ENCODE measurements at regions not wholly inside any gene's neighbourhood (a gene's known extent, or its start where the extent isn't known, plus 50 kb on each side); places are given as distances from the start of the nearest gene placed in this dataset.

GRCh38 chr18:10225300-10225699 lies 229.1 kb upstream of the APCDD1 start:
- no peak for DNase-seq
- in situ Hi-C loops (cut with HindIII; ENCODE audit: low pct_ligation_motif_present, low pct_unique_long_range_greater_than_20kb, low sequenced_read_pairs), result no loop called here

GRCh38 chr18:10226971-10227370 lies 227.5 kb upstream of the APCDD1 start:
- no peak for DNase-seq
- in situ Hi-C loops (cut with HindIII; ENCODE audit: low pct_ligation_motif_present, low pct_unique_long_range_greater_than_20kb, low sequenced_read_pairs), result no loop called here

GRCh38 chr18:10228326-10228725 lies 226.1 kb upstream of the APCDD1 start:
- no peak for DNase-seq
- in situ Hi-C loops (cut with HindIII; ENCODE audit: low pct_ligation_motif_present, low pct_unique_long_range_greater_than_20kb, low sequenced_read_pairs), result no loop called here

- in situ Hi-C loops (cut with HindIII; ENCODE audit: low pct_ligation_motif_present, low pct_unique_long_range_greater_than_20kb, low sequenced_read_pairs), result no loop called here
Measured at GRCh38 chr18:10229458-10229857, 225.0 kb upstream of the APCDD1 start.

DNA sequence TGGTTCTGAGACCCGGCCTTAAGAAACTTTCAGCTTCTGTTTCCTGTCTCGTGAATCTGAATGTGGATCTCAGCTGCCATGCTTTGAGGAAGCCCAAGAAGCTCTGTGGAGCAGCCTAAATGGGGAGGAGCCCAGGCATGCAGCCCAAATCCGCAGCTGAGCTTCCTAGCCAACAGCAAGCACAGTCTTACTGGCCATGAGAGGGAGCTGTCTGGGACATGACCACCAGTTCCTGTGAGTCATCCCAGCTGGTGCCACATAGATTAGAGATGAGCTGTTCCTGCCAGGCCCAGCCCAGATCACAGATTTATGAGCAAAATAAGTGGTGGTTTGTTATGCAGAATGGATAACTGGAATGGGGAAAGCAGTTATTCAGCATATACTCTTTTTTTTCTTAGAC lies 224.4 kb upstream of the APCDD1 start:
- in situ Hi-C loops (cut with HindIII; ENCODE audit: low pct_ligation_motif_present, low pct_unique_long_range_greater_than_20kb, low sequenced_read_pairs), result no loop called here
- DNase-seq, result peak; percentile 70

More at GRCh38 chr18:10229458-10229857, 225.0 kb upstream of the APCDD1 start:
- DNase-seq, result no peak

- in situ Hi-C loops (cut with HindIII; ENCODE audit: low pct_ligation_motif_present, low pct_unique_long_range_greater_than_20kb, low sequenced_read_pairs), result no loop called here
- DNase-seq, result no peak
Measured at GRCh38 chr18:10231220-10231619, 223.2 kb upstream of the APCDD1 start.

DNA sequence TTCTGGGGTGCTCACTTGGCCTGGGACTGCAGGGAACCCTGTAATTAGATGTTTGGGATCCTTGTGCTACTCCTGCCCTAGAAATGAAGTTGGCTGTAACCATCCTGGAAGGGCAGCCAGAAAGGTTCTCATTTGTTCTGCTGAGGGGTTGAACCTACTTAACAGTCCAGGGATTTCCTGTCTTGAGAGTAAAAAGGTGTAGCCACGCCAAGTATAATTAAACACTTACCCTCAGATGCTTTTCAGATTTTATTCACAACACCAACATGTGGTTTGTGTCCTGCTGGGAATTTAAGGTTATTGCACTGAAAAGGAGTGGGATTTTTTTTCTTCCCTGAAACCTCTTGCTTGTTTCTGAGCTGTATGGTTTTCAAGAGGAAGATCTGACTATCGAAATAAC lies 222.4 kb upstream of the APCDD1 start:
- no peak for DNase-seq
- in situ Hi-C loops (cut with HindIII; ENCODE audit: low pct_ligation_motif_present, low pct_unique_long_range_greater_than_20kb, low sequenced_read_pairs), result no loop called here

DNA sequence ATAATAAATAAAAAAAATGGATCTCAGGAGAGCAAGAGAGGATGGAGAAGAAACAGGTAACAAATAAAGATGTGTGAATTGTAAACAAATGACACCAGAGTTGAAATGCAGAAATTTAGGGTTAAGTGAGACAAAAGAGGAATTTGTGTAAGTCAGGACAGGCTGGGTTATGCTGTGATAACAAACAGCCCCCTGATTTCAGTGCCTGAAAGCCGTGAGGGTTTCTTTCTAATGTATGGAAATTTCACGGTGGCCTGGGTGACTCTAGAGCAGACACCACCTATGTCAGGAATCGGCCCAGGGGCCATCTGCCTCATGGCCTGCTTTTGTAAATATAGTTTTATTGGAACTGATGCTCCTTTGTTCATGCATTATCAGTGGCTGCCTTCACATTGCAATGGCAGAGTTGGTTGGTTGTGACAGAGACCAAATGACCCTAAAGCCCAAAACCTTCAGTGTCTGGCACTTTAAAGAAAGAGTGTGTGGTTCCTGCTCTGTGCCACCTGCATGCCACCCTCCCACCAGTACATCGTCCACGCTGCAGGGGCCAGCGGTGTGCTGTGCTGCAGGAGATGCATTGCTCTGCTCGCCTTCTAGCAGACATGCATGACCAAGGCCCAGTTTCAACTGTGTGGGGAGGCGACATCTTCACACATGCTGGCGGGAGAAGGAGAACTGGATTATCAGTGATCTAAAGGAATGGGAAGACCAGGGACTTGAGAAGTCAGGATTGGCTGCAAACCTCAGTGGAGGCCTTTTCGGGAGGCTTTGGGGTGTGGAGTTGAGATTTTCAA lies 221.2 kb upstream of the APCDD1 start:
- no peak for DNase-seq
- in situ Hi-C loops (cut with HindIII; ENCODE audit: low pct_ligation_motif_present, low pct_unique_long_range_greater_than_20kb, low sequenced_read_pairs), result no loop called here

GRCh38 chr18:10234281-10234680 lies 220.2 kb upstream of the APCDD1 start:
- in situ Hi-C loops (cut with HindIII; ENCODE audit: low pct_ligation_motif_present, low pct_unique_long_range_greater_than_20kb, low sequenced_read_pairs), result no loop called here

DNA sequence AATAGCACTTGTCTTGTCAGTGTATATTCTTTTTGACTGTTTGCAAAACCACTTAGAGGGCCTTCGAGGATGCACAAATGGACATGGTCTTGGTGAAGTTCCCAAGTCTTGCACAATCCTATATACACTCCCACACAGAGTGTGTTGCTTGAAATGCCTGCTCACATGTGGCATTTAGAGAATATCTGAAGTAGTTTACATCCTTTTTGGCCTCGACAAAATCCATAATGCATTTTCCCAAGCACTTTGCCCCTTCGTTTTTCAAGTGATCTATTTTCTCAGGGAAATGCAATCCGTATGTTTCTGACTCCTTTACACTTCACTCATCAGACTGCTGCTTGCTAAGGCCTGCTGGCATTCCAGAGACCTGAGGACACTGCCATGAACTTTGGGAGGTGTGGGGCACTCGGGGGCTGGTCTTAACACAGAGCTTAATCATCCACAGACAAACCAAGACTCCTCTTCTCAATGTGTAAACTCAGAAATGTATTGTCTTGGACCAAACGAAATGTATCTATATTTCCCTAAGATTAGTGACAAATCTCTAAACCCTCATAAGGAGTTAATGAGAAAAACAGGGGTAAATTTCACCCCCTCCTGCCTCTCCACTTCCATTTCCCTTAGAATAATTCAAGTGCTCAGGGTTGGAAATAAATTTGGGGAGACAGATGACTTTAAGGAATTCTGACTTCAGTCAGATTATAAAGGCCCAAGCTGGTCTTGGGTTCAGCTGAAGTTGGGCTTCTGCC lies 219.3 kb upstream of the APCDD1 start:
- DNase-seq, result no peak
- in situ Hi-C loops (cut with HindIII; ENCODE audit: low pct_ligation_motif_present, low pct_unique_long_range_greater_than_20kb, low sequenced_read_pairs), result no loop called here

More at GRCh38 chr18:10234281-10234680, 220.2 kb upstream of the APCDD1 start:
- DNase-seq, result no peak

- no peak for DNase-seq
- in situ Hi-C loops (cut with HindIII; ENCODE audit: low pct_ligation_motif_present, low pct_unique_long_range_greater_than_20kb, low sequenced_read_pairs), result no loop called here
Measured at GRCh38 chr18:10235661-10235952, 218.8 kb upstream of the APCDD1 start.

GRCh38 chr18:10239103-10239502 lies 215.3 kb upstream of the APCDD1 start:
- in situ Hi-C loops (cut with HindIII; ENCODE audit: low pct_ligation_motif_present, low pct_unique_long_range_greater_than_20kb, low sequenced_read_pairs), result no loop called here
- no peak for DNase-seq

DNA sequence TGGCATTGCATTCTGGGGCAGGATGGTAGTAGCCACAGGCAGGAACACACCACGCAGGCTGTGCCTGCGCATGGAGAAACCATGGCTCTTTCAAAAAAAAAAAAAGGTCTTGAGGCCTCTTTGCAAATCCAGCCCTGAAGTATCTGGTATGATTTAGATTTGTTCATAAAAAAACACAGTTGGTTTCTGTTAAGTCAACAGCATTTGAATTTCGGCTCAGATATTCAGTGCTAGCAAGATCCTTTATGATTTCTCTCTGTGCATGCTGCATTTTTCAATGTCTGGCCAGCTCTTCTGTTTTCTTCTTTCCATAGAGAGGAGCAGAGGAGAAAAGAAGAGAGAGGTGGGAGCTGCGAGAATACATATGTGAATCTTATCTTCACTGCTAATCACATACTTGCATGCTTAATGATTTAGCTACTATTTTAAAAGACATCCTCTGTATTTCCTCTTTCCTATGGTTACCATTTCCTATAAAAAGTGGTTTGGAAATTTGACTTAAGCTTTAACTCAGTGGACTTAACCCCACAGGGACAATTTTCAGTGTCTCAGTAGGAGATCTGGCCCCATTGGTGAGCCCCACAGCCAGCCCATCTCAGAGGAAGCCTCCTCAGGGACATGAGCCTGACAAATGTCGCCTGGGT lies 214.3 kb upstream of the APCDD1 start:
- in situ Hi-C loops (cut with HindIII; ENCODE audit: low pct_ligation_motif_present, low pct_unique_long_range_greater_than_20kb, low sequenced_read_pairs), result no loop called here
- no peak for DNase-seq

DNA sequence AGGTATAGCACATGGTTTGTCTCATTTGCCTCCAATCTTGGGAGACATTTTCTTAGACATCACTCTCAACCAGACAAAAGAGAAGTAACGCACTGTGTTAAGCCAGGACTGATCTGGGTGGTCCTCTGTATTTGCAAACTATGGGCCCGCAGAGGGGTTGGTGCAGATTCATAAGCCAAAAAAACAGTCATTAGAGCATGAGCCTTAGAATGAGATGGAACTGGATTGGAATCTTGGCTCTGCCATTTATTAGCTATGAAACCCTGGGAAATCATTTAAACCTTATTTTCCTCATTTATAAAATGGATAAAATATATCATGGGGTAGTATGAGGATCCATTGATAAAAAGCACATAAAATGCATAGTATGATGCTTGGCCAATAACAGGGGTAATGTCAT lies 213.5 kb upstream of the APCDD1 start:
- in situ Hi-C loops (cut with HindIII; ENCODE audit: low pct_ligation_motif_present, low pct_unique_long_range_greater_than_20kb, low sequenced_read_pairs), result no loop called here
- DNase-seq, result no peak

DNA sequence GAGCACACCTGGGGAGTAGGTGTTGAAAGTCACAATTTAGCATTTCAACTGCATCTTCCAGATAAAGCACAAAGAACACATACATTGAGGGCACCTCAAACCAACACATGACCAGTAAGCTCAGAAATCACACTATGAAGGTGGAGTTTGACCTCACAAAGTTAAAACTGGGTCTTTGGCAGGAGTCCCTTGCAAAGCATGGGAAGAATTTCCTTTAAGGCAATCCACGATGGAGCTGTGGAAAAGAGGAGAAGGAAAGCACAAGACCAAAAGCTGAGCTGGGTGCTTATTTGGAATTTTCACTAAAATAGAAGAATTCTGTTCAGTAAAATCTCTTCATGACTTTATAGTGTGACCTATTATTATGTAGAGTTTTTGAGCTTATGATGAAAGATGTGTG lies 212.9 kb upstream of the APCDD1 start:
- in situ Hi-C loops (cut with HindIII; ENCODE audit: low pct_ligation_motif_present, low pct_unique_long_range_greater_than_20kb, low sequenced_read_pairs), result no loop called here
- no peak for DNase-seq

DNA sequence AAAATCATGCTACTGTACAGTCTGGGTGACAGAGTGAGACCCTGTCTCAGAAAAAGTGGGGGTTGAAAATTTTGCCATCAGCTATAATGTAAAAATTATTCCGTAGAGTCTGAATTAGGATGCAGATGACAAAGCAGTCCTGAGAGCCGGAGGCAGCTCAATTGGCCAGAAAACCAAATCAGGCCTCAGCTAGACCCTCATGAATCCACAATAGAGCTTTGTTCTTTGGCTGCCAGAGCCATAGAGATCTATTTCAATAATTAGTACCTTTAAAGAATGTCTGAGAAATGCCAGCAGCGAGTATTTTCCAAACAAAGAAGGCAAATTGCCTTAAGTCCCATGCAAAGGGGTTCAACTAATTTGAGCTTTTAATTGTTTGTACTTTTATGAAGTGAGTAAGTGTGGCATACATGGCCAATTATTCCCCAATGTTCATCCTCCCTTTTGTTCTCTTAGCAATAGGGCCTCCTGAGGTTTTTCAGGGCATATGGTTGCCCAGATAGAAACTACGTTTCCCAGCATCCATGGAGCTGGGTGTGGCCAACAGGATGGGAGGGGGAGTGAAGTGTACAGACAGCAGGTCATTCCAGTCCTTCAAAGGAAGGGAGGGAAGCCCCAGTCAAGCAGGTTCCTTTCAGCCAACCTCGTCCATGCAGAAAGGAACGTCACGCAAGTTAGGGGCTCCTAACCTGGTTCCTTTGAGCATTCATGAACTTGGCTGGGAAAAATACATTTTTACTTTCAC lies 211.3 kb upstream of the APCDD1 start:
- DNase-seq, result no peak
- in situ Hi-C loops (cut with HindIII; ENCODE audit: low pct_ligation_motif_present, low pct_unique_long_range_greater_than_20kb, low sequenced_read_pairs), result no loop called here

DNA sequence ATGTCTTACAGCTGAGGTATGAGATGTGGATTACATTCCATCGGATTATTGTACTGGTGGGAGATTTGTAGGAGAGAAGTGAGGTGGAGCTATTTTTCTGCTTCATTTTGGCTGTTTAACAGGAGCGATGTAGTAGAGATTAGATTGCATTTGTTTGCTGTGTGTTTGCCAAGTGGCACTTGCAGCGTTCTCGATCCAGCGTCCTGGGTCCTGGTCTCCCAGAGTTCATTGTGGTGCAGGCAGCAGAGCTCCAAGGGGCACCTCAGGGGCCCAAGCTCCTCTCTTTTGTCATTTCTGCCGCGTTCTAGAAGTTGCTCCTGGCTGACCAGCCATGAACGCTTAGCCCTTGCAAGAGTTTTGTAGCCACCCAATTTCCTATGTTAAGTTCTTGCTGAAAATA lies 210.1 kb upstream of the APCDD1 start:
- in situ Hi-C loops (cut with HindIII; ENCODE audit: low pct_ligation_motif_present, low pct_unique_long_range_greater_than_20kb, low sequenced_read_pairs), result no loop called here
- no peak for DNase-seq

GRCh38 chr18:10245031-10245845 lies 209.2 kb upstream of the APCDD1 start:
- in situ Hi-C loops (cut with HindIII; ENCODE audit: low pct_ligation_motif_present, low pct_unique_long_range_greater_than_20kb, low sequenced_read_pairs), result no loop called here
- no peak for DNase-seq

Data from ACHN (cell line).